Panc1 (cell line): ENCODE measurements at regions not wholly inside any gene's neighbourhood (a gene's known extent, or its start where the extent isn't known, plus 50 kb on each side); places are given as distances from the start of the nearest gene placed in this dataset.

Source experiments
- ATAC-seq: fragments of 200-7000 bp; cut with Tn5 transposase; 2 replicates; pipeline ENCODE4 v1.9.1; 2020; ENCODE audit warnings: mild to moderate bottlenecking, moderate library complexity
- BruUV-seq: library from RNA; stranded (reverse); fragments of 400-500 nt; replicated peaks from 2 replicates; lab custom pipeline; 2021; lab: Mats Ljungman, UMichigan
- CTCF ChIA-PET: fragments of 300-600 bp; sonication (Branson Sonifier 250); formaldehyde crosslinking; loops from one replicate; lab custom pipeline; 2022; ENCODE audit warnings: antibody characterized with exemption; lab: Charles Lee
- POLR2A ChIA-PET: fragments of 300-600 bp; sonication (Branson Sonifier 250); formaldehyde crosslinking; loops from one replicate; lab custom pipeline; 2022; ENCODE audit warnings: antibody characterized with exemption; lab: Charles Lee
- DNase-seq: peaks from one replicate; pipeline ENCODE4 v3.0.0-alpha.2; 2010; ENCODE audit warnings: low read depth, low spot score
- H3K27ac ChIP-seq: 2 replicates; pipeline ENCODE4 v1.5.1; 2011; ENCODE audit warnings: mild to moderate bottlenecking, low read length, inconsistent platforms
- H3K27me3 ChIP-seq: fragments of 200-500 bp; sonication (Bioruptor generic); 2 replicates; pipeline ENCODE4 v1.6.0; 2014; ENCODE audit warnings: low read length, inconsistent platforms; ENCODE audit not compliant: control insufficient read depth, insufficient read depth
- H3K36me3 ChIP-seq: fragments of 200-500 bp; sonication (Bioruptor generic); 2 replicates; pipeline ENCODE4 v1.5.1; 2014; ENCODE audit warnings: inconsistent platforms, mild to moderate bottlenecking, low read length, moderate library complexity; ENCODE audit not compliant: control insufficient read depth, insufficient read depth
- H3K4me1 ChIP-seq: 2 replicates; pipeline ENCODE4 v1.5.1; 2011; ENCODE audit warnings: inconsistent platforms, mild to moderate bottlenecking, low read length, moderate library complexity; ENCODE audit not compliant: control insufficient read depth, insufficient read depth
- H3K4me3 ChIP-seq, 2 experiments: 2 replicates each; pipeline ENCODE4 v1.5.1; 2011 to 2012; ENCODE audit warnings: low read depth in 2 of 2, low read length in 2 of 2, mild to moderate bottlenecking in 2 of 2, inconsistent platforms in 1 of 2, moderate library complexity in 1 of 2
- H3K9me3 ChIP-seq: fragments of 200-500 bp; sonication (Bioruptor generic); 2 replicates; pipeline ENCODE4 v1.5.1; 2014; ENCODE audit warnings: low read depth, mild to moderate bottlenecking, inconsistent platforms, low read length, moderate library complexity; ENCODE audit not compliant: control insufficient read depth, insufficient read depth
- POLR2AphosphoS5 ChIP-seq: IDR thresholded peaks from 2 replicates; pipeline ENCODE4 v1.6.1; 2012; ENCODE audit warnings: mild to moderate bottlenecking, low read depth, low read length, moderate library complexity
- SIN3A ChIP-seq: IDR thresholded peaks from 2 replicates; pipeline ENCODE4 v1.6.1; 2012; ENCODE audit warnings: low read depth, mild to moderate bottlenecking, low read length, moderate library complexity, borderline replicate concordance; ENCODE audit not compliant: insufficient read depth
- TCF7L2 ChIP-seq: IDR thresholded peaks from 2 replicates; pipeline ENCODE4 v1.6.1; 2011; ENCODE audit warnings: mild to moderate bottlenecking, low read depth, low read length, inconsistent platforms
- in situ Hi-C: cut with HindIII; loops from 2 replicates; pipeline ENCODE4 v1.10.0; 2016; ENCODE audit warnings: low sequenced_read_pairs, low pct_unique_long_range_greater_than_20kb
- intact Hi-C: fragments of 100-400 bp; cut with micrococcal nuclease; formaldehyde crosslinking; loops from one replicate; pipeline ENCODE4 v1.10.0; 2022; ENCODE audit not compliant: unreplicated experiment
- TF ChIP-seq, protein P1 (sequence below): fragments of 450-650 bp; IDR thresholded peaks from 2 replicates; pipeline ENCODE4 v1.5.1; 2017; ENCODE audit warnings: mild to moderate bottlenecking
- TF ChIP-seq, protein P2 (sequence below), 2 experiments: IDR thresholded peaks; 2 replicates each; pipeline ENCODE4 v1.6.1; 2011 to 2012; ENCODE audit warnings: low read depth in 2 of 2, control low read depth in 1 of 2, low read length in 1 of 2, mild to moderate bottlenecking in 1 of 2, moderate library complexity in 1 of 2; ENCODE audit not compliant: insufficient read depth in 1 of 2

DNA sequence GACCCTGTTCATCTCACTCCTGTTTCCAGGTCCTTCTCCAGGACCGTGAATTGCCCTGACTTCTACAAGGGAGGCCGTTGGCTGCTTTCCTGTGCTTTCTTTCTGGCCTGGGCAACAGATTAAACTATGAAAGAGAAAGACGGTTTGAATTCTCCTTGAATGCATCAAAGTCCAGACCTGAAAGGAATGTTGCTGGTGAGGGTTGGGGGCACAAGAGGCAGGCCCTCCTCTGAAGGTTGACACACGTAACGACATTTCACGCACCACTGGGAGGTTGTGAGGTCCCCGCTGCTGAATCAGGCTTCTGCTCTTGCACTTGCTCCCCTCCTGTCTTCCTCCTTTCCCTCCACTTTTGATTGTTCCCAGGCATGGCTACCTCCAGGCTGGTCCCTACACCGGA is 141.9 kb downstream of the CYRIA start:
- H3K27me3 ChIP-seq, result no peaks in the 10 kb centered on the region
- ChIA-PET POLR2A (no interaction called here), CTCF (no interaction called here)
- BruUV-seq, result no TSS peak
- H3K9me3 ChIP-seq, result no peaks in the 10 kb centered on the region
- H3K4me1 ChIP-seq, result no peaks in the 10 kb centered on the region
- TF ChIP-seq, protein P1, sequence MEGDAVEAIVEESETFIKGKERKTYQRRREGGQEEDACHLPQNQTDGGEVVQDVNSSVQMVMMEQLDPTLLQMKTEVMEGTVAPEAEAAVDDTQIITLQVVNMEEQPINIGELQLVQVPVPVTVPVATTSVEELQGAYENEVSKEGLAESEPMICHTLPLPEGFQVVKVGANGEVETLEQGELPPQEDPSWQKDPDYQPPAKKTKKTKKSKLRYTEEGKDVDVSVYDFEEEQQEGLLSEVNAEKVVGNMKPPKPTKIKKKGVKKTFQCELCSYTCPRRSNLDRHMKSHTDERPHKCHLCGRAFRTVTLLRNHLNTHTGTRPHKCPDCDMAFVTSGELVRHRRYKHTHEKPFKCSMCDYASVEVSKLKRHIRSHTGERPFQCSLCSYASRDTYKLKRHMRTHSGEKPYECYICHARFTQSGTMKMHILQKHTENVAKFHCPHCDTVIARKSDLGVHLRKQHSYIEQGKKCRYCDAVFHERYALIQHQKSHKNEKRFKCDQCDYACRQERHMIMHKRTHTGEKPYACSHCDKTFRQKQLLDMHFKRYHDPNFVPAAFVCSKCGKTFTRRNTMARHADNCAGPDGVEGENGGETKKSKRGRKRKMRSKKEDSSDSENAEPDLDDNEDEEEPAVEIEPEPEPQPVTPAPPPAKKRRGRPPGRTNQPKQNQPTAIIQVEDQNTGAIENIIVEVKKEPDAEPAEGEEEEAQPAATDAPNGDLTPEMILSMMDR, result no peak
- TF ChIP-seq, protein P2, sequence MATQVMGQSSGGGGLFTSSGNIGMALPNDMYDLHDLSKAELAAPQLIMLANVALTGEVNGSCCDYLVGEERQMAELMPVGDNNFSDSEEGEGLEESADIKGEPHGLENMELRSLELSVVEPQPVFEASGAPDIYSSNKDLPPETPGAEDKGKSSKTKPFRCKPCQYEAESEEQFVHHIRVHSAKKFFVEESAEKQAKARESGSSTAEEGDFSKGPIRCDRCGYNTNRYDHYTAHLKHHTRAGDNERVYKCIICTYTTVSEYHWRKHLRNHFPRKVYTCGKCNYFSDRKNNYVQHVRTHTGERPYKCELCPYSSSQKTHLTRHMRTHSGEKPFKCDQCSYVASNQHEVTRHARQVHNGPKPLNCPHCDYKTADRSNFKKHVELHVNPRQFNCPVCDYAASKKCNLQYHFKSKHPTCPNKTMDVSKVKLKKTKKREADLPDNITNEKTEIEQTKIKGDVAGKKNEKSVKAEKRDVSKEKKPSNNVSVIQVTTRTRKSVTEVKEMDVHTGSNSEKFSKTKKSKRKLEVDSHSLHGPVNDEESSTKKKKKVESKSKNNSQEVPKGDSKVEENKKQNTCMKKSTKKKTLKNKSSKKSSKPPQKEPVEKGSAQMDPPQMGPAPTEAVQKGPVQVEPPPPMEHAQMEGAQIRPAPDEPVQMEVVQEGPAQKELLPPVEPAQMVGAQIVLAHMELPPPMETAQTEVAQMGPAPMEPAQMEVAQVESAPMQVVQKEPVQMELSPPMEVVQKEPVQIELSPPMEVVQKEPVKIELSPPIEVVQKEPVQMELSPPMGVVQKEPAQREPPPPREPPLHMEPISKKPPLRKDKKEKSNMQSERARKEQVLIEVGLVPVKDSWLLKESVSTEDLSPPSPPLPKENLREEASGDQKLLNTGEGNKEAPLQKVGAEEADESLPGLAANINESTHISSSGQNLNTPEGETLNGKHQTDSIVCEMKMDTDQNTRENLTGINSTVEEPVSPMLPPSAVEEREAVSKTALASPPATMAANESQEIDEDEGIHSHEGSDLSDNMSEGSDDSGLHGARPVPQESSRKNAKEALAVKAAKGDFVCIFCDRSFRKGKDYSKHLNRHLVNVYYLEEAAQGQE (IDR thresholded peaks at IDR 0.05; ENCODE audit: insufficient read depth in 1 of 2, low read depth in 2 of 2, low read length in 1 of 2), result no peak
- TF ChIP-seq POLR2AphosphoS5 (no peak), SIN3A (no peak), TCF7L2 (no peak)
- H3K4me3 ChIP-seq, result no peak overlapping the region
- DNase-seq (no peak), ATAC-seq (no peak)
- H3K27ac ChIP-seq, result no peak overlapping the region
- in situ Hi-C loops, result no loop called here
- H3K36me3 ChIP-seq, result no peaks in the 10 kb centered on the region
- intact Hi-C loops, result no loop called here

DNA sequence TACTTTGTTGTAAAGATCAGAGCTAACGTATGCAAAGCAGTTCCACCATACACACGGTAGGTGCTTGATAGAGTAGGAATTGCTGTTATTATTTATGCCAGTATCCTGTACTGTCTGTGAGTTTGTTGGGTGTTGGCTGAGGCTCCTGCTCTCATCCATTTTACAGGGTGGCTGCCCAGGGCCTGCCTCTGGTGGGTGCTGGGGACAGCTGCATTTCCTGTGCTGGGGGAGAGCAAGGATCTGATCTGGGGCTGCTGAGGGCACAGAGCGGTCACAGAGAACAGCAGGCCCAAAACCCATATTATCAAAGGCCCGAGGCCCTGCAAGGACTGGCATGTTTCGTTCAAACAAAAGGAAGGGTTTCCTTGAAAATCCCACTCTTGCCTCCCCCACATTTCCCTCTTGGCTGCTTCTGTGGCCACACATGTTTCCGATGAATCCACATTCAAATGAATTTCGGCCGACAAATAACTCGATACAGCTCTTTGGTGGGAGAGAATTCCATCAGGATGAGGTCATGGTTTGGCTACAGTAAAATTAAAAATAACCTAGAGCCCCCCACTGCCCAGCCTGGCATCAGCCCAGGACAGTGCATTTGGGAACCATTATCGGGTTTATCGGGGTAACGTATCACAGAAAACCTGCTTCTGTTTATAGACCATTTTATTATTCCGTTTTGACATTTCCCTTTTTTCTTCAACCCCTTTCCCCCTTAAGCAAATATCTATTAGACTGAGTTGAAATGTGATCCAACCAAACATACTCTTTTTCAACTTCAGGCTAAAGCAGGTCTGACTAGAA is 143.4 kb downstream of the CYRIA start:
- no peaks in the 10 kb centered on the region for H3K27me3 ChIP-seq
- no peaks in the 10 kb centered on the region for H3K4me1 ChIP-seq
- H3K9me3 ChIP-seq, result no peaks in the 10 kb centered on the region
- H3K27ac ChIP-seq, result no peak overlapping the region
- TF ChIP-seq, protein P1, result no peak
- TF ChIP-seq SIN3A, result no peak
- TF ChIP-seq POLR2AphosphoS5, result no peak
- TF ChIP-seq TCF7L2, result no peak
- TF ChIP-seq, protein P2 (IDR thresholded peaks at IDR 0.05; ENCODE audit: insufficient read depth in 1 of 2, low read depth in 2 of 2, low read length in 1 of 2), result no peak
- no peaks in the 10 kb centered on the region for H3K36me3 ChIP-seq
- ATAC-seq (no peak), DNase-seq (no peak)
- no TSS peak for BruUV-seq
- intact Hi-C loops, result no loop called here
- in situ Hi-C loops, result no loop called here
- CTCF ChIA-PET, result no interaction called here
- H3K4me3 ChIP-seq, result no peak overlapping the region
- POLR2A ChIA-PET, result no interaction called here
